ENCODE measurements at regions not wholly inside any gene's neighbourhood (a gene's known extent, or its start where the extent isn't known, plus 50 kb on each side); places are given as distances from the start of the nearest gene placed in this dataset.

GRCh38 chr2:60634438-60634837, 81.0 kb upstream of the BCL11A start:
- no peak for DNase-seq (ENCODE audit: low spot score)
- no peak for TF ChIP-seq CTCF (IDR thresholded peaks at IDR 0.05; ENCODE audit: extremely low read depth, missing control alignments)

GRCh38 chr2:60641811-60642788, 88.6 kb upstream of the BCL11A start:
- TF ChIP-seq CTCF (IDR thresholded peaks at IDR 0.05; ENCODE audit: extremely low read depth, missing control alignments) = peak; percentile 65
- peak; percentile 47 for DNase-seq (ENCODE audit: low spot score)

GRCh38 chr2:60643747-60644146, 90.3 kb upstream of the BCL11A start:
- TF ChIP-seq CTCF (IDR thresholded peaks at IDR 0.05; ENCODE audit: extremely low read depth, missing control alignments) = no peak
- DNase-seq (ENCODE audit: low spot score) = no peak

GRCh38 chr2:60644951-60645350, 91.5 kb upstream of the BCL11A start:
- DNase-seq (ENCODE audit: low spot score) = no peak
- no peak for TF ChIP-seq CTCF (IDR thresholded peaks at IDR 0.05; ENCODE audit: extremely low read depth, missing control alignments)

GRCh38 chr2:60648191-60648590, 94.7 kb upstream of the BCL11A start:
- no peak for DNase-seq (ENCODE audit: low spot score)
- no peak for TF ChIP-seq CTCF (IDR thresholded peaks at IDR 0.05; ENCODE audit: extremely low read depth, missing control alignments)

GRCh38 chr2:60649721-60650120, 96.3 kb upstream of the BCL11A start:
- no peak for DNase-seq (ENCODE audit: low spot score)
- no peak for TF ChIP-seq CTCF (IDR thresholded peaks at IDR 0.05; ENCODE audit: extremely low read depth, missing control alignments)

- DNase-seq (ENCODE audit: low spot score) = no peak
- no peak for TF ChIP-seq CTCF (IDR thresholded peaks at IDR 0.05; ENCODE audit: extremely low read depth, missing control alignments)
Measured at GRCh38 chr2:60652832-60653340, 99.4 kb upstream of the BCL11A start.

Data from GM20000 (cell line).